ENCODE measurements at regions not wholly inside any gene's neighbourhood (a gene's known extent, or its start where the extent isn't known, plus 50 kb on each side); places are given as distances from the start of the nearest gene placed in this dataset.

DNA sequence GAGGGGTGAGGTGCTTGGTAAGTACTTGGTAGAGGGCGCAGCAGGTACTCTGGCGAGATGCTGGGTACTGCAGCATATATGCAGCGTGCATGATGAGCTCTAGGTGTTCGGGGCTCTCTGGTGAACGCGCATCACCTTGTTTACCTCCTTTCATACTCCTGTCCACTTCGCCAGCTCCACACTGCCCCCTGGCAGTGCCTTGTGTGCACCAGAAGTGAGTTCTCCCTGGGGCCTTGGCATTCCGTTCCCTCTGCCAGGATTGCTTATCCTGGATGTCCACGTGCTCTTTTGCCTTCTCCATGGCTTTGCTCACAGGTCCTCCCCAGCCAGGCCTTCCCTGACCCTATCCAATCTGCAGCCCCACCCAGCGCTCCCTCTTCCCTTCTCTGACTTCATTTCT, 154.2 kb downstream of the MRM1 start:
- H3K4me3 ChIP-seq (ENCODE audit: control insufficient read depth, low read depth, low read length): no peak overlapping the region
- peak; percentile 31 for TF ChIP-seq CTCF (IDR thresholded peaks at IDR 0.05; ENCODE audit: control insufficient read depth, insufficient read depth, low read depth, low read length, missing control alignments)
- no peak for DNase-seq (ENCODE audit: low read depth)

GRCh38 chr17:36756695-36757094, 155.3 kb downstream of the MRM1 start:
- no peak for TF ChIP-seq CTCF (IDR thresholded peaks at IDR 0.05; ENCODE audit: control insufficient read depth, insufficient read depth, low read depth, low read length, missing control alignments)
- H3K4me3 ChIP-seq (ENCODE audit: control insufficient read depth, low read depth, low read length): no peak overlapping the region
- no peak for DNase-seq (ENCODE audit: low read depth)

DNA sequence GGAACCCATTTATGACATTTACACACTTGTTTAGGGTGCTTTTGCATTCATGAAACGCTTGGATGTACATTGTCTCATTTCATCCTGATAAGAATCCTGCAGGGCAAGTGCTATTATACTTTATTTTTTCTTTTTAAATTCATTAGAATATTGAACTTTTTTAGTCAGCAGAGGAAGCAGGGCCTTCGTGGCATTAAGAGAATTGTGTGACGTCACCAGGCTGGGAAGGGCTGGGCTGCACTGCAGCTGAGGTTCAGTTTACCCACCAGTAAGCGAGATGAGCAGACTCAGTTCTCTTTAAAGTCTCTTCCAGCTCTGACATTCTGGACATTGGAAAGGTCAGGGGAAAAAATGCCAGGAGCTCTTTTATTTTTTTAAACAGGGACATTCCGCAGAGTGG, 159.0 kb downstream of the MRM1 start:
- no peak overlapping the region for H3K4me3 ChIP-seq (ENCODE audit: control insufficient read depth, low read depth, low read length)
- TF ChIP-seq CTCF (IDR thresholded peaks at IDR 0.05; ENCODE audit: control insufficient read depth, insufficient read depth, low read depth, low read length, missing control alignments): no peak
- DNase-seq (ENCODE audit: low read depth): no peak

DNA sequence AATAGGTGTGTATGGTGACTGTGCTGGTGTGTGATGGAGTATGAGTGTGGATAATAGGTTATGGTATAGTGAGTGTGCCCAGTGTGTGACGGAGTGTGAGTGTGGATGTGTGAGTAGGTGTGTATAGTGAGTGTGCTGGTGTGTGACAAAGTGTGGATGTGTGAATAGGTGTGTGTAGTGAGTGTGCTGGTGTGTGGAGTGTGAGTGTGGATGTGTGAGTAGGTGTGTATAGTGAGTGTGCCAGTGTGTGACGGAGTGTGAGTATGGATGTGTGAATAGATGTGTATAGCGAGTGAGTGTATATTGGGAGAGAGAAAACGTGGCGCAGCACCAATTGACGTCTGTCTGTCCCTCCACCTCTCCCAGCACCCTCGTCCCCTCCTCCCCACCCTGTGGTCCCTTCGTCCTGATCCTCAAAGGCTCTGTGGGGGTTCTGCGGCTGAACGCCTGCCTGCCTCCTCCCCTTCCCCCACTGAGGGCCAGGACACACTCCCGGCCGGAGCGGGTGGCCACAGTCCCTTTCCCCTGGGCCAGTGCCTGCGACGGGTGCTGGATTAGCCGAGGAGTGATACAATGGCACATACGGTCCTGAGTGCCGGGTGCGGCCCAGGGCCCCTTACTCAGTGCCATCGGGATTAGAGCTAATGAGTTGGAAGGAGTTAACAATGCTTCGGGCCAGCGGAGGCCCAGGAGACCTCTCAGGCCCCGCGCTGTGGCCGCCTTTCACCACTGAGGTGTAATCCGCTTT, 160.0 kb downstream of the MRM1 start:
- no peak for TF ChIP-seq CTCF (IDR thresholded peaks at IDR 0.05; ENCODE audit: control insufficient read depth, insufficient read depth, low read depth, low read length, missing control alignments)
- no peak for DNase-seq (ENCODE audit: low read depth)
- no peak overlapping the region for H3K4me3 ChIP-seq (ENCODE audit: control insufficient read depth, low read depth, low read length)

- DNase-seq (ENCODE audit: low read depth): no peak
- no peak for TF ChIP-seq CTCF (IDR thresholded peaks at IDR 0.05; ENCODE audit: control insufficient read depth, insufficient read depth, low read depth, low read length, missing control alignments)
- H3K4me3 ChIP-seq (ENCODE audit: control insufficient read depth, low read depth, low read length): no peak overlapping the region
These were observed 164.2 kb downstream of the MRM1 start for GRCh38 chr17:36765436-36766043.

DNA sequence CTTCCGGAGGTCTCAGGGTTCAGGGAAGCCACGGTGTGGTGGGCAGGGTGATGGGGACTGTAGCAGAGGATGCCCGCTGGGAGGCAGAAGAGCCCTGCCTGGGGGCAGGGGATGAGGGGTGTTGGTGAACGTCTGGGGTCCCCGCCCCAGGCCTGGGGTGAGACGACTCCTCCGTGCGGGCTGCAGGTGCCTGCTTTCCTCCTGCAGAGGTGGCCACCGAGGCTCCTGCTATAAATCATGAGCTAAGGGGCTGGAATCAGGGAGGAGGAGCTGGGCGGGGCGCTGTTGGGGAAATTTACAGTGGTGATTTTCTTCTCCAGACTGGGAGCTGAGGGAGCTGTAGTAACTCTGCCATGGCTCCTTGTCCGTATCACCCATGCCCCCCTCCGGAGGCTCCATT, 167.0 kb downstream of the MRM1 start:
- H3K4me3 ChIP-seq (ENCODE audit: control insufficient read depth, low read depth, low read length): no peak overlapping the region
- no peak for TF ChIP-seq CTCF (IDR thresholded peaks at IDR 0.05; ENCODE audit: control insufficient read depth, insufficient read depth, low read depth, low read length, missing control alignments)
- DNase-seq (ENCODE audit: low read depth): no peak

Data from AG09309 (cell line).